DND-41 (cell line): ENCODE measurements at regions not wholly inside any gene's neighbourhood (a gene's known extent, or its start where the extent isn't known, plus 50 kb on each side); places are given as distances from the start of the nearest gene placed in this dataset.

ENCODE experiments used
- ATAC-seq: fragments of 200-7000 bp; cut with Tn5 transposase; 3 replicates; pipeline ENCODE4 v1.9.1; 2021; ENCODE audit warnings: low read depth; ENCODE audit not compliant: insufficient read depth
- DNase-seq: peaks from one replicate; pipeline ENCODE4 v3.0.0-alpha.2; 2020
- H2AFZ ChIP-seq: 2 replicates; pipeline ENCODE4 v1.6.0; 2012; ENCODE audit warnings: low read depth, low read length
- H3K27ac ChIP-seq: 2 replicates; pipeline ENCODE4 v1.5.1; 2012; ENCODE audit warnings: low read length, inconsistent platforms
- H3K27me3 ChIP-seq: fragments of 200-600 bp; sonication (generic); 2 replicates; pipeline ENCODE4 v1.6.0; 2012; ENCODE audit warnings: low read length, mild to moderate bottlenecking, inconsistent platforms; ENCODE audit not compliant: insufficient read depth, poor library complexity
- H3K36me3 ChIP-seq: 2 replicates; pipeline ENCODE4 v1.5.1; 2012; ENCODE audit warnings: low read length, inconsistent platforms; ENCODE audit not compliant: insufficient read depth
- H3K4me1 ChIP-seq: 2 replicates; pipeline ENCODE4 v1.5.1; 2012; ENCODE audit warnings: mild to moderate bottlenecking, low read length; ENCODE audit not compliant: insufficient read depth
- H3K4me2 ChIP-seq: 2 replicates; pipeline ENCODE4 v1.6.0; 2012; ENCODE audit warnings: mild to moderate bottlenecking, moderate library complexity, low read length, inconsistent platforms; ENCODE audit not compliant: insufficient read depth
- H3K4me3 ChIP-seq, 2 experiments: fragments of 200-600 bp in 1 of 2; shearing (Covaris generic) in 1 of 2; 2 replicates each; pipeline ENCODE4 v1.5.1; 2012 to 2016; ENCODE audit warnings: inconsistent platforms in 2 of 2, low read length in 2 of 2, mild to moderate bottlenecking in 2 of 2, low read depth in 1 of 2, moderate library complexity in 1 of 2
- H3K79me2 ChIP-seq: 2 replicates; pipeline ENCODE4 v1.6.0; 2012; ENCODE audit warnings: low read length, inconsistent platforms; ENCODE audit not compliant: insufficient read depth
- H3K9ac ChIP-seq: 2 replicates; pipeline ENCODE4 v1.6.0; 2012; ENCODE audit warnings: low read depth, mild to moderate bottlenecking, inconsistent platforms, low read length, moderate library complexity
- H3K9me3 ChIP-seq: 2 replicates; pipeline ENCODE4 v1.5.1; 2012; ENCODE audit warnings: low read length, moderate library complexity, mild to moderate bottlenecking, inconsistent platforms; ENCODE audit not compliant: insufficient read depth, severe bottlenecking
- H4K20me1 ChIP-seq: 2 replicates; pipeline ENCODE4 v1.6.0; 2012; ENCODE audit warnings: low read length; ENCODE audit not compliant: insufficient read depth
- EZH2 ChIP-seq: IDR thresholded peaks from 3 replicates; pipeline ENCODE4 v1.6.1; 2012; ENCODE audit warnings: borderline replicate concordance, low read depth, mild to moderate bottlenecking, moderate library complexity, low read length, inconsistent platforms; ENCODE audit not compliant: severe bottlenecking
- TF ChIP-seq, protein P1 (sequence below): IDR thresholded peaks from 2 replicates; pipeline ENCODE4 v1.5.1; 2012; ENCODE audit warnings: borderline replicate concordance, low read length, moderate library complexity, mild to moderate bottlenecking; ENCODE audit not compliant: poor library complexity, severe bottlenecking; ENCODE audit errors: extremely low read depth

- Histone ChIP-seq H3K9ac (no peak overlapping the region), H3K4me1 (peaks cover 12% of the 10 kb centered on the region), H2AFZ (no peak overlapping the region), H4K20me1 (no peaks in the 10 kb centered on the region), H3K4me2 (no peak overlapping the region), H3K27me3 (no peaks in the 10 kb centered on the region), H3K9me3 (no peaks in the 10 kb centered on the region), H3K36me3 (no peaks in the 10 kb centered on the region), H3K4me3 (no peak overlapping the region), H3K79me2 (no peaks in the 10 kb centered on the region), H3K27ac (no peak overlapping the region)
- ATAC-seq: no peak
- DNase-seq: no peak
- TF ChIP-seq EZH2: no peak
- TF ChIP-seq, protein P1, sequence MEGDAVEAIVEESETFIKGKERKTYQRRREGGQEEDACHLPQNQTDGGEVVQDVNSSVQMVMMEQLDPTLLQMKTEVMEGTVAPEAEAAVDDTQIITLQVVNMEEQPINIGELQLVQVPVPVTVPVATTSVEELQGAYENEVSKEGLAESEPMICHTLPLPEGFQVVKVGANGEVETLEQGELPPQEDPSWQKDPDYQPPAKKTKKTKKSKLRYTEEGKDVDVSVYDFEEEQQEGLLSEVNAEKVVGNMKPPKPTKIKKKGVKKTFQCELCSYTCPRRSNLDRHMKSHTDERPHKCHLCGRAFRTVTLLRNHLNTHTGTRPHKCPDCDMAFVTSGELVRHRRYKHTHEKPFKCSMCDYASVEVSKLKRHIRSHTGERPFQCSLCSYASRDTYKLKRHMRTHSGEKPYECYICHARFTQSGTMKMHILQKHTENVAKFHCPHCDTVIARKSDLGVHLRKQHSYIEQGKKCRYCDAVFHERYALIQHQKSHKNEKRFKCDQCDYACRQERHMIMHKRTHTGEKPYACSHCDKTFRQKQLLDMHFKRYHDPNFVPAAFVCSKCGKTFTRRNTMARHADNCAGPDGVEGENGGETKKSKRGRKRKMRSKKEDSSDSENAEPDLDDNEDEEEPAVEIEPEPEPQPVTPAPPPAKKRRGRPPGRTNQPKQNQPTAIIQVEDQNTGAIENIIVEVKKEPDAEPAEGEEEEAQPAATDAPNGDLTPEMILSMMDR: no peak
Measured at GRCh38 chr12:123035841-123036240, 55.4 kb downstream of the ARL6IP4 start.

DNA sequence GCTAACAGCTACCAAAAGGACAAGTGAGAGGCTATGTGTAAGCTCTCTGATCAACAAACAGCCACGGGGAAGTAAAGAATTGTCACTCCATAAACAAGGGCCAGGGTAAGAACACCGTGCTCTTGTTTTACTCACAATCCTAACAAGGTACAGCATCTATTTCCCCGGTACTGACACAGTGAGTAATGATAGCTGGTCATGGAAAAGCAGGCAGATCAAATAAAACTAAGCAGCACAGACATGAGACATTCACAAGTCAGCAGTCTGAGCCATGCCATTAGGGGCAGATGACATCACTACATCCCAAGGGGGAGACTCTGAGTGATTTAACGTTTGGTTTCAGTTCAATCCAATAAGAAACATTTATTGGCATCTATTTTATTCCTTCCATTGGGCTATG, 54.4 kb downstream of the ARL6IP4 start:
- peaks cover 12% of the 10 kb centered on the region for H3K4me1 ChIP-seq
- no peak overlapping the region for H3K9ac ChIP-seq
- no peaks in the 10 kb centered on the region for H4K20me1 ChIP-seq
- ATAC-seq (no peak), DNase-seq (no peak)
- H3K9me3 ChIP-seq: no peaks in the 10 kb centered on the region
- no peaks in the 10 kb centered on the region for H3K27me3 ChIP-seq
- H3K79me2 ChIP-seq: no peaks in the 10 kb centered on the region
- H3K27ac ChIP-seq: no peak overlapping the region
- no peak for TF ChIP-seq EZH2
- TF ChIP-seq, protein P1: no peak
- H3K4me2 ChIP-seq: no peak overlapping the region
- H3K36me3 ChIP-seq: no peaks in the 10 kb centered on the region
- H2AFZ ChIP-seq: no peak overlapping the region
- no peak overlapping the region for H3K4me3 ChIP-seq

GRCh38 chr12:123034022-123034541, 53.6 kb downstream of the ARL6IP4 start:
- H3K79me2 ChIP-seq: no peaks in the 10 kb centered on the region
- H3K27ac ChIP-seq: no peak overlapping the region
- ATAC-seq (peak; percentile 60), DNase-seq (peak; percentile 39)
- peak overlapping the region; percentile 8; the same call in 1 of the 2 replicates for H2AFZ ChIP-seq
- no peaks in the 10 kb centered on the region for H3K9me3 ChIP-seq
- no peak overlapping the region for H3K9ac ChIP-seq
- H4K20me1 ChIP-seq: no peaks in the 10 kb centered on the region
- H3K4me3 ChIP-seq: no peak overlapping the region
- peaks cover 12% of the 10 kb centered on the region for H3K4me1 ChIP-seq
- no peak overlapping the region for H3K4me2 ChIP-seq
- no peaks in the 10 kb centered on the region for H3K36me3 ChIP-seq
- no peaks in the 10 kb centered on the region for H3K27me3 ChIP-seq
- TF ChIP-seq, protein P1: no peak
- no peak for TF ChIP-seq EZH2
